B cell (primary cell): ENCODE measurements at regions not wholly inside any gene's neighbourhood (a gene's known extent, or its start where the extent isn't known, plus 50 kb on each side); places are given as distances from the start of the nearest gene placed in this dataset.

ENCODE experiments used
- ATAC-seq: fragments of 200-7000 bp; cut with Tn5 transposase; one replicate; pipeline ENCODE4 v1.10.0; 2021; ENCODE audit warnings: low read depth, mild to moderate bottlenecking, moderate number of reproducible peaks, moderate library complexity
- CTCF ChIA-PET: fragments of 350-600 bp; sonication (Branson Sonifier 250); formaldehyde crosslinking; loops from one replicate; lab custom pipeline; 2021; ENCODE audit warnings: antibody characterized with exemption, inconsistent platforms; lab: Charles Lee
- POLR2A ChIA-PET: fragments of 350-600 bp; sonication (Branson Sonifier 250); formaldehyde crosslinking; loops from one replicate; lab custom pipeline; 2021; ENCODE audit warnings: antibody characterized with exemption; lab: Charles Lee
- DNase-seq: peaks from one replicate; pipeline ENCODE4 v3.0.0; 2013
- H2AFZ ChIP-seq: 2 replicates; pipeline ENCODE4 v1.6.1; 2012; ENCODE audit warnings: mild to moderate bottlenecking, low read depth, low read length; ENCODE audit not compliant: insufficient read depth, poor library complexity, severe bottlenecking
- H3K27ac ChIP-seq, 2 donors: 1 replicate in 1 of 2; 2 replicates in 1 of 2; pipeline ENCODE4 v1.5.1; 2012 to 2013; ENCODE audit warnings: low read length in 2 of 2, mild to moderate bottlenecking in 2 of 2, moderate library complexity in 1 of 2
- H3K27me3 ChIP-seq, 4 experiments: fragments of 200-600 bp in 1 of 4; sonication (generic) in 1 of 4; replicated peaks in 1 of 4; 1 replicate in 2 of 4; 2 replicates in 2 of 4; pipeline versions ENCODE4 v1.6.1 to v1.7.0; 2013 to 2016; ENCODE audit warnings: low read length in 3 of 4, mild to moderate bottlenecking in 2 of 4, mixed read lengths in 1 of 4, moderate library complexity in 1 of 4; ENCODE audit not compliant: insufficient read depth in 4 of 4, control insufficient read depth in 3 of 4; ENCODE audit errors: control extremely low read depth in 1 of 4
- H3K36me3 ChIP-seq, 2 experiments: replicated peaks in 1 of 2; 1 replicate in 1 of 2; 2 replicates in 1 of 2; pipeline versions ENCODE4 v1.6.1 to v1.7.1; 2013; ENCODE audit warnings: low read length in 1 of 2; ENCODE audit not compliant: insufficient read depth in 2 of 2, control insufficient read depth in 1 of 2; ENCODE audit errors: control extremely low read depth in 1 of 2, extremely low read depth in 1 of 2
- H3K4me1 ChIP-seq, 2 donors: fragments of 200-600 bp in 1 of 2; sonication (generic) in 1 of 2; 1 replicate in 1 of 2; 2 replicates in 1 of 2; pipeline versions ENCODE4 v1.5.1 to v1.6.1; 2013 to 2017; ENCODE audit warnings: low read length in 2 of 2; ENCODE audit not compliant: control insufficient read depth in 2 of 2, insufficient read depth in 2 of 2
- H3K4me2 ChIP-seq: replicated peaks from 2 replicates; pipeline ENCODE3; 2012; ENCODE audit warnings: mild to moderate bottlenecking, low read depth, low read length; ENCODE audit not compliant: poor library complexity, severe bottlenecking
- H3K4me3 ChIP-seq, 5 experiments: fragments of 200-600 bp in 1 of 5; sonication (generic) in 1 of 5; 1 replicate in 3 of 5; 2 replicates in 2 of 5; pipeline versions ENCODE4 v1.5.1 to v1.7.0; 2011 to 2016; ENCODE audit warnings: low read length in 4 of 5, mild to moderate bottlenecking in 4 of 5, low read depth in 2 of 5, control low read depth in 1 of 5, moderate library complexity in 1 of 5; ENCODE audit not compliant: insufficient read depth in 1 of 5; ENCODE audit errors: control extremely low read depth in 1 of 5, extremely low read depth in 1 of 5
- H3K79me2 ChIP-seq: fragments of 200-600 bp; sonication (generic); one replicate; pipeline ENCODE4 v1.6.0; 2016; ENCODE audit warnings: low read length; ENCODE audit not compliant: control insufficient read depth, insufficient read depth
- H3K9ac ChIP-seq: fragments of 200-600 bp; sonication (generic); 2 replicates; pipeline ENCODE4 v1.6.1; 2017; ENCODE audit warnings: mild to moderate bottlenecking, low read length, moderate library complexity
- H3K9me3 ChIP-seq, 3 donors: one replicate each; pipeline versions ENCODE4 v1.6.1 to v1.7.1; 2013; ENCODE audit warnings: low read length in 2 of 3; ENCODE audit not compliant: control insufficient read depth in 2 of 3, insufficient read depth in 1 of 3; ENCODE audit errors: control extremely low read depth in 1 of 3
- H4K20me1 ChIP-seq: 2 replicates; pipeline ENCODE4 v1.6.0; 2012; ENCODE audit warnings: mild to moderate bottlenecking, low read length; ENCODE audit not compliant: insufficient read depth, control insufficient read depth, poor library complexity, severe bottlenecking
- H3K27ac Mint-ChIP-seq: one replicate; pipeline ENCODE4 v1.8.0; 2021; ENCODE audit warnings: mixed read lengths
- H3K27me3 Mint-ChIP-seq: one replicate; pipeline ENCODE4 v1.8.0; 2021; ENCODE audit warnings: mixed read lengths
- H3K4me1 Mint-ChIP-seq: one replicate; pipeline ENCODE4 v1.8.0; 2021; ENCODE audit warnings: mixed read lengths
- H3K4me3 Mint-ChIP-seq: one replicate; pipeline ENCODE4 v1.8.0; 2021; ENCODE audit warnings: mixed read lengths
- H3K9me3 Mint-ChIP-seq: one replicate; pipeline ENCODE4 v1.8.0; 2022; ENCODE audit warnings: mixed read lengths; ENCODE audit not compliant: insufficient read depth
- EZH2 ChIP-seq: IDR thresholded peaks from 2 replicates; pipeline ENCODE4 v1.6.1; 2012; ENCODE audit warnings: borderline replicate concordance, low read depth, mild to moderate bottlenecking, moderate library complexity, low read length; ENCODE audit not compliant: insufficient read depth, poor library complexity, severe bottlenecking
- WGBS: methylation state at CpG from one replicate; pipeline ENCODE4 v1.1.5; 2013; ENCODE audit warnings: missing lambda C conversion rate; ENCODE audit not compliant: insufficient coverage; 5-methylcytosine and 5-hydroxymethylcytosine counted together
- intact Hi-C: fragments of 100-400 bp; cut with micrococcal nuclease; formaldehyde crosslinking; loops from one replicate; pipeline ENCODE4 v1.10.0; 2022
- TF ChIP-seq, protein P1 (sequence below): fragments of 200-600 bp; IDR thresholded peaks from one replicate; pipeline ENCODE4 v1.8.0; 2022; ENCODE audit warnings: antibody characterized with exemption, mild to moderate bottlenecking

GRCh38 chrX:137172317-137172948, 138.6 kb upstream of the GPR101 start:
- H3K9me3 Mint-ChIP-seq = no peaks in the 10 kb centered on the region
- H3K4me3 ChIP-seq = no peak overlapping the region
- H3K27me3 Mint-ChIP-seq = no peaks in the 10 kb centered on the region
- no peak overlapping the region for H2AFZ ChIP-seq
- ATAC-seq (no peak), DNase-seq (no peak)
- intact Hi-C loops = no loop called here
- WGBS = no CpG with 5 or more reads among the region's 3 CpGs
- no peaks in the 10 kb centered on the region for H3K79me2 ChIP-seq
- H3K4me1 ChIP-seq = no peaks in the 10 kb centered on the region
- no peaks in the 10 kb centered on the region for H3K9me3 ChIP-seq
- no peak for TF ChIP-seq EZH2
- TF ChIP-seq, protein P1, sequence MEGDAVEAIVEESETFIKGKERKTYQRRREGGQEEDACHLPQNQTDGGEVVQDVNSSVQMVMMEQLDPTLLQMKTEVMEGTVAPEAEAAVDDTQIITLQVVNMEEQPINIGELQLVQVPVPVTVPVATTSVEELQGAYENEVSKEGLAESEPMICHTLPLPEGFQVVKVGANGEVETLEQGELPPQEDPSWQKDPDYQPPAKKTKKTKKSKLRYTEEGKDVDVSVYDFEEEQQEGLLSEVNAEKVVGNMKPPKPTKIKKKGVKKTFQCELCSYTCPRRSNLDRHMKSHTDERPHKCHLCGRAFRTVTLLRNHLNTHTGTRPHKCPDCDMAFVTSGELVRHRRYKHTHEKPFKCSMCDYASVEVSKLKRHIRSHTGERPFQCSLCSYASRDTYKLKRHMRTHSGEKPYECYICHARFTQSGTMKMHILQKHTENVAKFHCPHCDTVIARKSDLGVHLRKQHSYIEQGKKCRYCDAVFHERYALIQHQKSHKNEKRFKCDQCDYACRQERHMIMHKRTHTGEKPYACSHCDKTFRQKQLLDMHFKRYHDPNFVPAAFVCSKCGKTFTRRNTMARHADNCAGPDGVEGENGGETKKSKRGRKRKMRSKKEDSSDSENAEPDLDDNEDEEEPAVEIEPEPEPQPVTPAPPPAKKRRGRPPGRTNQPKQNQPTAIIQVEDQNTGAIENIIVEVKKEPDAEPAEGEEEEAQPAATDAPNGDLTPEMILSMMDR = no peak
- H3K4me3 Mint-ChIP-seq = no peak overlapping the region
- no peak overlapping the region for H3K27ac Mint-ChIP-seq
- ChIA-PET CTCF (no interaction called here), POLR2A (no interaction called here)
- no peak overlapping the region for H3K9ac ChIP-seq
- no peak overlapping the region for H3K4me2 ChIP-seq
- no peak overlapping the region for H3K27ac ChIP-seq
- H3K36me3 ChIP-seq = no peaks in the 10 kb centered on the region
- H3K4me1 Mint-ChIP-seq = no peaks in the 10 kb centered on the region
- H4K20me1 ChIP-seq = no peaks in the 10 kb centered on the region
- H3K27me3 ChIP-seq = no peaks in the 10 kb centered on the region

- Histone ChIP-seq H3K36me3 (no peaks in the 10 kb centered on the region), H3K4me1 (no peaks in the 10 kb centered on the region), H2AFZ (no peak overlapping the region), H3K4me2 (no peak overlapping the region), H3K27me3 (no peaks in the 10 kb centered on the region), H3K79me2 (no peaks in the 10 kb centered on the region), H3K27ac (no peak overlapping the region), H3K4me3 (no peak overlapping the region), H3K9me3 (no peaks in the 10 kb centered on the region), H3K9ac (no peak overlapping the region), H4K20me1 (no peaks in the 10 kb centered on the region)
- WGBS = no CpG with 5 or more reads among the region's 1 CpG
- no peaks in the 10 kb centered on the region for H3K27me3 Mint-ChIP-seq
- no peaks in the 10 kb centered on the region for H3K4me1 Mint-ChIP-seq
- TF ChIP-seq EZH2 = no peak
- TF ChIP-seq, protein P1 = no peak
- H3K9me3 Mint-ChIP-seq = no peaks in the 10 kb centered on the region
- ATAC-seq = no peak
- POLR2A ChIA-PET = no interaction called here
- H3K27ac Mint-ChIP-seq = no peak overlapping the region
- CTCF ChIA-PET = no interaction called here
- no peak for DNase-seq
- no peak overlapping the region for H3K4me3 Mint-ChIP-seq
- intact Hi-C loops = no loop called here
These were observed 137.8 kb upstream of the GPR101 start for GRCh38 chrX:137171626-137172025.
